CD4-positive, CD25-positive, alpha-beta regulatory T cell (primary cell): ENCODE measurements at regions not wholly inside any gene's neighbourhood (a gene's known extent, or its start where the extent isn't known, plus 50 kb on each side); places are given as distances from the start of the nearest gene placed in this dataset.

ENCODE experiments used
- ATAC-seq, 2 donors: fragments of 150-1000 bp; cut with Tn5 transposase; one replicate each; pipeline ENCODE4 v1.10.0; 2021; ENCODE audit warnings: low read depth in 2 of 2, moderate number of reproducible peaks in 2 of 2, moderate library complexity in 1 of 2
- DNase-seq, 3 donors: peaks; one replicate each; pipeline versions ENCODE4 v3.0.0 to v3.0.0-alpha.2; 2012 to 2022; ENCODE audit warnings: mixed read lengths in 1 of 3
- H3K27ac ChIP-seq: one replicate; pipeline ENCODE4 v1.7.0; 2013; ENCODE audit warnings: mild to moderate bottlenecking, low read length; ENCODE audit not compliant: insufficient read depth, poor library complexity, severe bottlenecking
- H3K27me3 ChIP-seq: one replicate; pipeline ENCODE4 v1.7.0; 2013; ENCODE audit warnings: low read length; ENCODE audit not compliant: control insufficient read depth, insufficient read depth
- H3K36me3 ChIP-seq: one replicate; pipeline ENCODE4 v1.7.0; 2013; ENCODE audit warnings: mild to moderate bottlenecking, low read length, moderate library complexity; ENCODE audit not compliant: control insufficient read depth, insufficient read depth
- H3K4me1 ChIP-seq: 2 replicates; pipeline ENCODE4 v1.7.0; 2013; ENCODE audit warnings: mild to moderate bottlenecking, low read length; ENCODE audit not compliant: insufficient read depth, control insufficient read depth, poor library complexity, severe bottlenecking
- H3K4me3 ChIP-seq: one replicate; pipeline ENCODE4 v1.7.0; 2013; ENCODE audit warnings: low read depth, mild to moderate bottlenecking, low read length, moderate library complexity
- H3K9me3 ChIP-seq, 2 experiments: 1 replicate in 1 of 2; 2 replicates in 1 of 2; pipeline ENCODE4 v1.7.0; 2013; ENCODE audit warnings: low read length in 2 of 2, mild to moderate bottlenecking in 1 of 2, moderate library complexity in 1 of 2; ENCODE audit not compliant: control insufficient read depth in 2 of 2
- H3K27ac Mint-ChIP-seq, 3 donors: one replicate each; pipeline ENCODE4 v1.8.0; 2020 to 2022; ENCODE audit warnings: mild to moderate bottlenecking in 3 of 3, mixed read lengths in 3 of 3, moderate library complexity in 2 of 3
- H3K27me3 Mint-ChIP-seq: one replicate; pipeline ENCODE4 v1.8.0; 2022; ENCODE audit warnings: mild to moderate bottlenecking, mixed read lengths
- H3K36me3 Mint-ChIP-seq: one replicate; pipeline ENCODE4 v1.8.0; 2020; ENCODE audit warnings: mixed read lengths
- H3K4me1 Mint-ChIP-seq, 4 donors: one replicate each; pipeline ENCODE4 v1.8.0; 2020 to 2022; ENCODE audit warnings: mixed read lengths in 4 of 4, mild to moderate bottlenecking in 1 of 4
- H3K4me3 Mint-ChIP-seq, 4 donors: one replicate each; pipeline ENCODE4 v1.8.0; 2020 to 2022; ENCODE audit warnings: mild to moderate bottlenecking in 4 of 4, mixed read lengths in 4 of 4, moderate library complexity in 3 of 4
- H3K9me3 Mint-ChIP-seq, 7 donors: one replicate each; pipeline ENCODE4 v1.8.0; 2020 to 2022; ENCODE audit warnings: mixed read lengths in 7 of 7, mild to moderate bottlenecking in 3 of 7, moderate library complexity in 2 of 7

DNA sequence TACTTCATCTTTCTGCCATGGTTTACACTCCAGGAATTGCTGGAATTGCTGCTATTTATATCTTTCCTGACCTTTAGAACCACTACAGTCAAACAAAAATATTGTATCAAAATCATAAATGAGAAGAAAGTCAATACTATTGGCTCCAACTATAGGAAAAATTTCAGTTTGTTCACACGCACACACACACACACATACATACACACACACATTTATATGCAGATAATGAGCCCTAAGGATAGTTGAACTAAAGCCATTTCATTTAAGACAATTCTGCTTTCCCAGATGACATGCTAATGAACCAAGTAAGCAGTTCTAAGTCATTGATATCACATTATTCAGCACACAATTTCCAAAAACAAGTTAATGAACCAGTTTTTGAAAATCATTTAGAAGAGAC, 627.3 kb downstream of the PLOD2 start:
- H3K9me3 ChIP-seq, result no peaks in the 10 kb centered on the region
- H3K4me1 ChIP-seq, result no peaks in the 10 kb centered on the region
- H3K27me3 Mint-ChIP-seq, result no peaks in the 10 kb centered on the region
- no peak overlapping the region for H3K4me3 ChIP-seq
- H3K27ac Mint-ChIP-seq, result no peak overlapping the region
- peaks cover 0 to 11% (median 4%) of the 10 kb centered on the region in 7 donors for H3K9me3 Mint-ChIP-seq
- no peak overlapping the region for H3K27ac ChIP-seq
- H3K36me3 ChIP-seq, result no peaks in the 10 kb centered on the region
- no peak overlapping the region for H3K4me3 Mint-ChIP-seq
- no peaks in the 10 kb centered on the region for H3K36me3 Mint-ChIP-seq
- ATAC-seq (no peak), DNase-seq (no peak)
- H3K4me1 Mint-ChIP-seq, result no peaks in the 10 kb centered on the region
- no peaks in the 10 kb centered on the region for H3K27me3 ChIP-seq

GRCh38 chr3:145536461-145536860, 624.5 kb downstream of the PLOD2 start:
- Mint-ChIP-seq H3K27ac (no peak overlapping the region), H3K36me3 (no peaks in the 10 kb centered on the region), H3K4me1 (no peaks in the 10 kb centered on the region), H3K4me3 (no peak overlapping the region), H3K27me3 (no peaks in the 10 kb centered on the region), H3K9me3 (peaks cover 0 to 6% (median 4%) of the 10 kb centered on the region in 7 donors)
- Histone ChIP-seq H3K9me3 (no peaks in the 10 kb centered on the region), H3K36me3 (no peaks in the 10 kb centered on the region), H3K27me3 (no peaks in the 10 kb centered on the region), H3K27ac (no peak overlapping the region), H3K4me3 (no peak overlapping the region), H3K4me1 (no peaks in the 10 kb centered on the region)
- ATAC-seq, result no peak
- DNase-seq, result no peak

- no peak overlapping the region for H3K27ac Mint-ChIP-seq
- no peaks in the 10 kb centered on the region for H3K4me1 ChIP-seq
- no peaks in the 10 kb centered on the region for H3K27me3 ChIP-seq
- DNase-seq (no peak), ATAC-seq (no peak)
- no peak overlapping the region for H3K4me3 Mint-ChIP-seq
- H3K9me3 Mint-ChIP-seq, result peaks cover 7 to 23% (median 14%) of the 10 kb centered on the region in 7 donors
- H3K36me3 Mint-ChIP-seq, result no peaks in the 10 kb centered on the region
- no peak overlapping the region for H3K27ac ChIP-seq
- no peak overlapping the region for H3K4me3 ChIP-seq
- H3K36me3 ChIP-seq, result no peaks in the 10 kb centered on the region
- H3K27me3 Mint-ChIP-seq, result no peaks in the 10 kb centered on the region
- no peaks in the 10 kb centered on the region for H3K4me1 Mint-ChIP-seq
- no peaks in the 10 kb centered on the region for H3K9me3 ChIP-seq
Measured at GRCh38 chr3:145550522-145550921, 610.5 kb downstream of the PLOD2 start.

DNA sequence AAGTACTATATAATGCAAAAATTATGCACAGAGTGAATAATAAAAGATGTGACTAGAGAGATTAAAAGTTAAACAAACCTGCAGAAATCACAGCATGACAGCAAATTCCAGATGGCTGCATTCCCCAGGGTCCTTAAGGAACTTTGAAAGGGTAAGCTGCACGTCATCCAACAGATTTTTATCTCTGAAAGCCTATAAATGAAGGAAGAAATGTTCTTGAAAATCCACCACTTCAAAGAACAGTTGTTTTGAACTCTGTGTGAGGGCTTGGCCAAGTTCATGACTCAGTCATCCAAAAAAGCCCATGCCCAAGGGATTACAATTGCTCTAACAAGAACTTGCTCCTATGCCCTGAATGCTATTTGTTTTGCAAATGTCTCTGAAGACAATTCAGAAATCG, 603.6 kb downstream of the PLOD2 start:
- Histone ChIP-seq H3K27me3 (no peaks in the 10 kb centered on the region), H3K4me1 (no peaks in the 10 kb centered on the region), H3K9me3 (no peaks in the 10 kb centered on the region), H3K4me3 (no peak overlapping the region), H3K27ac (no peak overlapping the region), H3K36me3 (no peaks in the 10 kb centered on the region)
- no peaks in the 10 kb centered on the region for H3K4me1 Mint-ChIP-seq
- H3K27me3 Mint-ChIP-seq, result no peaks in the 10 kb centered on the region
- ATAC-seq (no peak), DNase-seq (no peak)
- H3K36me3 Mint-ChIP-seq, result no peaks in the 10 kb centered on the region
- no peak overlapping the region for H3K27ac Mint-ChIP-seq
- no peak overlapping the region for H3K4me3 Mint-ChIP-seq
- peaks cover 5 to 34% (median 10%) of the 10 kb centered on the region in 7 donors for H3K9me3 Mint-ChIP-seq

- Mint-ChIP-seq H3K4me3 (no peak overlapping the region), H3K4me1 (no peaks in the 10 kb centered on the region), H3K27ac (no peak overlapping the region), H3K9me3 (peaks cover 0 to 15% (median 5%) of the 10 kb centered on the region in 7 donors), H3K36me3 (no peaks in the 10 kb centered on the region), H3K27me3 (no peaks in the 10 kb centered on the region)
- H3K4me3 ChIP-seq, result no peak overlapping the region
- no peak overlapping the region for H3K27ac ChIP-seq
- DNase-seq (no peak), ATAC-seq (no peak)
- H3K36me3 ChIP-seq, result no peaks in the 10 kb centered on the region
- H3K9me3 ChIP-seq, result peaks cover 0 to under 1% of the 10 kb centered on the region in 2 experiments
- H3K27me3 ChIP-seq, result no peaks in the 10 kb centered on the region
- H3K4me1 ChIP-seq, result no peaks in the 10 kb centered on the region
Measured at GRCh38 chr3:145578471-145578870, 582.5 kb downstream of the PLOD2 start.

DNA sequence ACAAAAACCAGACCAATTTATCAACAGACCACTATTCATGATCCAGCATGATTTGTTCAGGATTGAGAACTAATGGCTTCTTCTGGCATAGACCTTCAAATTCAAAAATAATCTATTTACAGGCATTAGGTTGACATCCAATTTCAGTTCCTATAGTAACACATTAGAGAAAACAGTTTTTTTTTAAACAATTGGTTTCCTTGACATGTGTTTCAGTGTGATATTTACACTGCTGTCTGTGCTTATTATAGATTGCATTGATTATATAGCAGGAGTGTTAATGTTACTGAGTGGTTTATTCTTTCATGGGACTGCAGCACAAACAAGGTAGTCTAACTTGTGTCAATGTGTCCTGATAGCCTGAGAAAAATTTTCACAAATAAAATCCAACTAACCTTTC, 579.3 kb downstream of the PLOD2 start:
- no peaks in the 10 kb centered on the region for H3K27me3 ChIP-seq
- no peaks in the 10 kb centered on the region for H3K4me1 ChIP-seq
- H3K36me3 ChIP-seq, result no peaks in the 10 kb centered on the region
- Mint-ChIP-seq H3K4me3 (no peak overlapping the region), H3K27me3 (no peaks in the 10 kb centered on the region), H3K4me1 (no peaks in the 10 kb centered on the region), H3K36me3 (no peaks in the 10 kb centered on the region), H3K27ac (no peak overlapping the region), H3K9me3 (peaks cover 0 to 12% (median 3%) of the 10 kb centered on the region in 7 donors)
- H3K4me3 ChIP-seq, result no peak overlapping the region
- DNase-seq (no peak), ATAC-seq (no peak)
- no peaks in the 10 kb centered on the region for H3K9me3 ChIP-seq
- H3K27ac ChIP-seq, result no peak overlapping the region

DNA sequence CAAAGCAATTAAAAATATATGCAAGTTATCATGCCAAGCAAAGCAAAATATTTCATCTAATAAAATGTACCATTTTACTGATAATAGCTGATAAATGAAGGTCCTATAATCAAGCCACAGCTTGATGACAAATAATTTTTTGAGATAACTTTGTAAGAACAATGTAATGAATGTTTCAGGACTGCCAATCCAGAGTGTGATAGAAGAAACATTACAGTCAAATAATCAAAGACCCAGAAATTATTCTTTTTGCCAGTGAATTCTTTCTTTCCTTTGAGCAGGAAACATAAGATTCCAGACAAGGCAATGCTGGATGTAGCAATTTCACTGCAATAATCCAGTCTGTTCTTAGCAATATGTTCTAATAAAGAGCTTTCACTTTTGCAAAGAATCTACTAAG, 556.1 kb downstream of the PLOD2 start:
- no peak for DNase-seq
- H3K9me3 ChIP-seq, result no peaks in the 10 kb centered on the region
- no peak for ATAC-seq
- no peaks in the 10 kb centered on the region for H3K4me1 ChIP-seq
- no peak overlapping the region for H3K27ac Mint-ChIP-seq
- H3K4me3 ChIP-seq, result no peak overlapping the region
- no peaks in the 10 kb centered on the region for H3K36me3 Mint-ChIP-seq
- no peaks in the 10 kb centered on the region for H3K27me3 Mint-ChIP-seq
- H3K36me3 ChIP-seq, result no peaks in the 10 kb centered on the region
- no peaks in the 10 kb centered on the region for H3K4me1 Mint-ChIP-seq
- H3K9me3 Mint-ChIP-seq, result peaks cover 0 to 16% (median 3%) of the 10 kb centered on the region in 7 donors
- H3K27me3 ChIP-seq, result no peaks in the 10 kb centered on the region
- no peak overlapping the region for H3K27ac ChIP-seq
- H3K4me3 Mint-ChIP-seq, result no peak overlapping the region

GRCh38 chr3:145620002-145620401, 541.0 kb downstream of the PLOD2 start:
- no peak overlapping the region for H3K27ac ChIP-seq
- no peaks in the 10 kb centered on the region for H3K27me3 ChIP-seq
- peaks cover 0 to 6% of the 10 kb centered on the region in 2 experiments for H3K9me3 ChIP-seq
- DNase-seq, result no peak
- H3K9me3 Mint-ChIP-seq, result peaks cover 4 to 20% (median 10%) of the 10 kb centered on the region in 7 donors
- H3K27ac Mint-ChIP-seq, result peak overlapping the region in 1 of 3 donors; percentile 87
- peaks cover 0 to 4% (median 0%) of the 10 kb centered on the region in 4 donors for H3K4me1 Mint-ChIP-seq
- no peaks in the 10 kb centered on the region for H3K27me3 Mint-ChIP-seq
- H3K36me3 Mint-ChIP-seq, result no peaks in the 10 kb centered on the region
- no peak overlapping the region for H3K4me3 ChIP-seq
- H3K36me3 ChIP-seq, result no peaks in the 10 kb centered on the region
- no peaks in the 10 kb centered on the region for H3K4me1 ChIP-seq
- no peak for ATAC-seq
- no peak overlapping the region for H3K4me3 Mint-ChIP-seq
